CD4-positive, alpha-beta T cell treated with Interleukin-15 for 1 hour (primary cell): ENCODE measurements at regions not wholly inside any gene's neighbourhood (a gene's known extent, or its start where the extent isn't known, plus 50 kb on each side); places are given as distances from the start of the nearest gene placed in this dataset.
"Not testable (repeated sequence)": the region's sequence is repeated elsewhere in the genome, so short reads cannot be mapped to it uniquely, and the experiment has no call there.

Source experiments
- DNase-seq: peaks from one replicate; pipeline ENCODE4 v3.0.0-alpha.2; 2020

DNA sequence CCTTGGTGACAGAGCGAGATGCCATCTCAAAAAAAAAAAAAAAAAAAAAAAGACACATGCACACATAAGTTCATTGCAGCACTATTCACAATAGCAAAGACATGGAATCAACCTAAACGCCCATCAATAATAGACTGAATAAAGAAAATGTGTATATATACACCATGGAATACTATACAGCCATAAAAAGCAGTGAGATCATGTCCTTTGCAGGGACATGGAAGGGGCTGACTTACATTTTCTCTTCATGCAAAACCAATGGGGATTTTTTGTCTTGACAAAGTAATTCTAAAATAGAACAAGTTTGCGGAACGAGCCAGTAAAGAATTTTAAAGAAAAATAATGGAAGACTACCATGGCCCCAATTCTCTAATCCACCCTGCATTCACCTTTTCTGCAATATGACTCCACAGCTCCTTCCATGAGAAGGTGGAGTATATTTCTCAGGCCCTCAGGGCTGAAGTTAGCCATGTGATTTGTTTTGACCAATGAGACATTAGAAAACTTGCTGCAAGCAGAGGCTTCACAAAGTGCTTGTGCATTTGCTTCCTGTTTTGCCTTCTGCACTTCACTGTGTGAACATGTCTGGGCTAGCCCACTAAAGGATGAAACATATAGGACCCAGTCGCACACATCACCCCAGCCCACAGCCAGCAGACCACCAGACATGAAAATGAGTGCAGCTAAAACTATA lies 78.8 kb upstream of the NR5A2 start:
- DNase-seq = no peak

DNA sequence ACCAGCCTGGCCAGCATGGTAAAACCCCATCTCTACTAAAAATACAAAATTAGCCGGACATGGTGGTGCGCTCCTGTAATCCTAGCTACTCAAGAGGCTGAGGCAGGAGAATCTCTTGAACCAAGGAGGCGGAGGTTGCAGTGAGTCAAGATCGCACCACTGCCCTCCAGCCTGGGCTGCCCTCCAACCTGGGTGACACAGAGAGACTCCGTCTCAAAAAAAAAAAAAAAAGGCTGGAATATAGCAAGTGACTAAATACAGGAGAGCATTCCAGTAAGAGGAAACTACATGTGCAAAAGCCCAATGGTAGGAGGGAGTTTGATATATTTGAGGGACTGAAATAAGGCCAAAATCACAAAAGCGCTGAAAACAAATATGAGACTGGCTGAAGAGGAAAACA lies 76.5 kb upstream of the NR5A2 start:
- not testable (repeated sequence) for DNase-seq

DNA sequence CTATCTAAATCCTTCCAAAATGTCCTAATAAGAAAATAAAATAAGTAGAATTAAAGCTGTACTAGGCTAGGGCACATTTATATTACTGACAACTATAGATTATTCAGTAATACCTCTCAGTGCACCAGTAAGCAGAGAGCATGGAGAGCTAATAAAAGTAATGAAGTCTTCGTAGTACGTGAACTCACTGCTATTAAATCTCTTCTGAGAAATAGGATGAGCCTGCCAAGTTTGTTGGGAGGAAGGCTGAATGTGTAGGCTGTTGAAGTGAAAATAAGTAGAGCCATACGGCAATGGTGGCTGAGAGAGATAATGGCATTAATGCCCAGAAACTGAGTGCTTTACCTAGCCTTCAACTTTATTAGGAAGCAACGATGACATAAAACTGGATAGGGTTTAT lies 73.9 kb upstream of the NR5A2 start:
- no peak for DNase-seq

- DNase-seq = no peak
Measured at GRCh38 chr1:199954699-199955098, 72.8 kb upstream of the NR5A2 start.

GRCh38 chr1:199955235-199955634 lies 72.3 kb upstream of the NR5A2 start:
- no peak for DNase-seq

GRCh38 chr1:199956005-199956404 lies 71.5 kb upstream of the NR5A2 start:
- no peak for DNase-seq

- no peak for DNase-seq
Measured at GRCh38 chr1:199959033-199959774, 68.3 kb upstream of the NR5A2 start.

GRCh38 chr1:199959775-199960110 lies 67.8 kb upstream of the NR5A2 start:
- no peak for DNase-seq

DNA sequence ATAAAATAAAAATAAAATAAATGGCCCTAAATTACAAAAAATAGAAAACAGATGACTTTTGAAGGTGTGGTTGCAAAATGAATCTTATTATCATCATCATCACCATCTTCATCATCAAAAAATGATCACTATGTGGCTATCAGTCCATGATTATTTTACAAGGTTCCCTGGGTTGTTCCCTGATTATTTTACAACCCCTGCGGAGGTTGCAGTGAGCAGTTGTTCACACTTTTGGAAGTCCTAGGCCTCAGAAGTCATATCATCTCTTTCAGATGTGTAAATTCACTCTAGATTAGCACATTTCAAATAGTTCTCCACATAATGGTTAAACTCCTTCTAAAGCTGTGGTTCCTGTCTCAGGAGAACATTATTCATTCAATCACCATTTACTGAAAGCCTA lies 57.4 kb upstream of the NR5A2 start:
- DNase-seq = no peak

GRCh38 chr1:199976496-199977144 lies 50.9 kb upstream of the NR5A2 start:
- DNase-seq = no peak
